ENCODE measurements at regions not wholly inside any gene's neighbourhood (a gene's known extent, or its start where the extent isn't known, plus 50 kb on each side); places are given as distances from the start of the nearest gene placed in this dataset.

- TF ChIP-seq CTCF (IDR thresholded peaks at IDR 0.05) = no peak
- no peak for TF ChIP-seq EP300 (IDR thresholded peaks at IDR 0.05)
Measured at GRCh38 chr10:23533212-23533611, 94.3 kb downstream of the OTUD1 start.
